IMR-90 (cell line): ENCODE measurements at regions not wholly inside any gene's neighbourhood (a gene's known extent, or its start where the extent isn't known, plus 50 kb on each side); places are given as distances from the start of the nearest gene placed in this dataset.
A peak's percentile ranks its signal among the peaks of the same experiment; 100 is the strongest.

Experiments
- ATAC-seq: fragments of 200-7000 bp; cut with Tn5 transposase; 2 replicates; pipeline ENCODE4 v1.9.1; 2020; ENCODE audit warnings: low read depth, mild to moderate bottlenecking, moderate library complexity
- BruUV-seq: library from RNA; stranded (reverse); fragments of 400-500 nt; replicated peaks from 2 replicates; lab custom pipeline; 2021; lab: Mats Ljungman, UMichigan
- CTCF ChIA-PET: fragments of 300-600 bp; formaldehyde crosslinking; extraction: SDS; loops from one replicate; lab custom pipeline; 2021; ENCODE audit warnings: antibody characterized with exemption; lab: Yijun Ruan, JAX
- POLR2A ChIA-PET: fragments of 300-600 bp; sonication (Branson Sonifier 250); formaldehyde crosslinking; loops from one replicate; lab custom pipeline; 2022; ENCODE audit warnings: antibody characterized with exemption; ENCODE audit not compliant: unreplicated experiment; lab: Charles Lee
- DNase-seq: peaks from one replicate; pipeline ENCODE4 v3.0.0; 2013
- H2AFZ ChIP-seq: replicated peaks from 2 replicates; pipeline ENCODE3; 2013; ENCODE audit warnings: low read length, mild to moderate bottlenecking; ENCODE audit not compliant: poor library complexity
- H2AK5ac ChIP-seq: 2 replicates; pipeline ENCODE4 v1.6.1; 2013; ENCODE audit warnings: low read depth, low read length, inconsistent platforms
- H2AK9ac ChIP-seq: replicated peaks from 2 replicates; pipeline ENCODE3; 2013; ENCODE audit warnings: mild to moderate bottlenecking, low read depth, low read length, moderate library complexity; ENCODE audit not compliant: poor library complexity
- H2BK120ac ChIP-seq: 2 replicates; pipeline ENCODE4 v1.6.1; 2013; ENCODE audit warnings: low read depth, low read length, inconsistent platforms
- H2BK15ac ChIP-seq: 3 replicates; pipeline ENCODE4 v1.6.1; 2013; ENCODE audit warnings: low read depth, low read length, inconsistent platforms
- H2BK20ac ChIP-seq: 2 replicates; pipeline ENCODE4 v1.6.1; 2013; ENCODE audit warnings: low read depth, mild to moderate bottlenecking, inconsistent platforms, low read length, moderate library complexity
- H2BK5ac ChIP-seq: 2 replicates; pipeline ENCODE4 v1.6.1; 2013; ENCODE audit warnings: mild to moderate bottlenecking, low read depth, low read length, inconsistent platforms; ENCODE audit not compliant: poor library complexity, severe bottlenecking
- H3K14ac ChIP-seq: replicated peaks from 2 replicates; pipeline ENCODE4 v1.6.1; 2013; ENCODE audit warnings: low read depth, low read length, inconsistent platforms
- H3K18ac ChIP-seq: 2 replicates; pipeline ENCODE4 v1.6.1; 2013; ENCODE audit warnings: low read depth, low read length, control low read depth
- H3K23ac ChIP-seq: 2 replicates; pipeline ENCODE4 v1.6.1; 2013; ENCODE audit warnings: low read depth, low read length, inconsistent platforms
- H3K27ac ChIP-seq: 2 replicates; pipeline ENCODE4 v1.5.1; 2013; ENCODE audit warnings: mild to moderate bottlenecking, control low read depth, low read length; ENCODE audit not compliant: insufficient read depth
- H3K27me3 ChIP-seq: 2 replicates; pipeline ENCODE4 v1.6.1; 2013; ENCODE audit warnings: low read length; ENCODE audit not compliant: control insufficient read depth, insufficient read depth
- H3K36me3 ChIP-seq: 2 replicates; pipeline ENCODE4 v1.6.1; 2013; ENCODE audit warnings: low read length, mixed read lengths; ENCODE audit not compliant: control insufficient read depth, insufficient read depth
- H3K4ac ChIP-seq: 2 replicates; pipeline ENCODE4 v1.6.1; 2013; ENCODE audit warnings: low read depth, low read length, inconsistent platforms
- H3K4me1 ChIP-seq: 2 replicates; pipeline ENCODE4 v1.6.1; 2013; ENCODE audit warnings: low read length, mixed read lengths; ENCODE audit not compliant: control insufficient read depth, insufficient read depth
- H3K4me2 ChIP-seq: 2 replicates; pipeline ENCODE4 v1.6.1; 2013; ENCODE audit warnings: low read depth, mild to moderate bottlenecking, control low read depth, low read length, moderate library complexity
- H3K4me3 ChIP-seq: 2 replicates; pipeline ENCODE4 v1.5.1; 2013; ENCODE audit warnings: low read depth, mild to moderate bottlenecking, control low read depth, low read length, moderate library complexity; ENCODE audit not compliant: insufficient read depth
- H3K56ac ChIP-seq: 2 replicates; pipeline ENCODE4 v1.6.1; 2013; ENCODE audit warnings: low read length, inconsistent platforms; ENCODE audit not compliant: insufficient read depth; ENCODE audit errors: extremely low read depth
- H3K79me1 ChIP-seq, 2 experiments: 2 replicates each; pipeline ENCODE4 v1.6.1; 2013; ENCODE audit warnings: low read length in 2 of 2, inconsistent platforms in 1 of 2, low read depth in 1 of 2
- H3K9ac ChIP-seq: 2 replicates; pipeline ENCODE4 v1.6.1; 2013; ENCODE audit warnings: low read depth, low read length, control low read depth
- H3K9me1 ChIP-seq: 2 replicates; pipeline ENCODE4 v1.6.1; 2013; ENCODE audit warnings: low read length, inconsistent platforms; ENCODE audit not compliant: insufficient read depth
- H3K9me3 ChIP-seq: 2 replicates; pipeline ENCODE4 v1.6.1; 2013; ENCODE audit warnings: low read length; ENCODE audit not compliant: control insufficient read depth, insufficient read depth
- H4K20me1 ChIP-seq: 2 replicates; pipeline ENCODE4 v1.6.1; 2013; ENCODE audit warnings: low read length, inconsistent platforms; ENCODE audit not compliant: insufficient read depth
- H4K5ac ChIP-seq: 2 replicates; pipeline ENCODE4 v1.6.1; 2013; ENCODE audit warnings: mild to moderate bottlenecking, low read depth, low read length, control low read depth
- H4K8ac ChIP-seq, 2 experiments: 2 replicates each; pipeline ENCODE4 v1.6.1; 2013; ENCODE audit warnings: low read depth in 2 of 2, low read length in 2 of 2, control low read depth in 1 of 2, inconsistent platforms in 1 of 2
- H4K91ac ChIP-seq: 2 replicates; pipeline ENCODE4 v1.6.1; 2013; ENCODE audit warnings: low read depth, low read length, inconsistent platforms; ENCODE audit not compliant: insufficient read depth
- BHLHE40 ChIP-seq: fragments of 150-350 bp; IDR thresholded peaks from 2 replicates; pipeline ENCODE4 v1.6.1; 2016; ENCODE audit warnings: mild to moderate bottlenecking, low read depth, low read length
- CTCF ChIP-seq: conservative IDR thresholded peaks from 2 replicates; pipeline ENCODE4 v1.5.1; 2012; ENCODE audit warnings: mild to moderate bottlenecking, low read depth, low read length, improper control_type of control experiment
- ELK1 ChIP-seq: fragments of 150-350 bp; IDR thresholded peaks from 2 replicates; pipeline ENCODE4 v1.6.1; 2016; ENCODE audit warnings: low read depth, mild to moderate bottlenecking, low read length, moderate library complexity, borderline replicate concordance
- MXI1 ChIP-seq: IDR thresholded peaks from 2 replicates; pipeline ENCODE4 v1.6.1; 2012; ENCODE audit warnings: low read depth, mild to moderate bottlenecking, low read length, moderate library complexity, borderline replicate concordance
- NFE2L2 ChIP-seq: fragments of 150-350 bp; IDR thresholded peaks from 2 replicates; pipeline ENCODE4 v1.6.1; 2016; ENCODE audit warnings: low read depth, mild to moderate bottlenecking, low read length
- RFX5 ChIP-seq: IDR thresholded peaks from 2 replicates; pipeline ENCODE4 v1.8.0; 2012; ENCODE audit warnings: low read depth, mild to moderate bottlenecking, low read length, moderate library complexity
- USF2 ChIP-seq: fragments of 150-350 bp; IDR thresholded peaks from 2 replicates; pipeline ENCODE4 v1.6.1; 2017; ENCODE audit warnings: mild to moderate bottlenecking, antibody characterized with exemption, low read length, low read depth
- WGBS, 2 experiments: methylation state at CpG; one replicate each; pipeline versions ENCODE4 v1.1.5 to v1.1.7; 2013; ENCODE audit warnings: missing lambda C conversion rate in 2 of 2; ENCODE audit not compliant: insufficient read length in 1 of 2; ENCODE audit errors: extremely low coverage in 2 of 2; 5-methylcytosine and 5-hydroxymethylcytosine counted together
- dilution Hi-C: fragments of 300-500 bp; cut with HindIII; formaldehyde crosslinking; loops from one replicate; pipeline ENCODE4 v1.14.3; 2018; ENCODE audit warnings: low sequenced_read_pairs; ENCODE audit not compliant: unreplicated experiment
- in situ Hi-C: fragments of 300-500 bp; cut with MboI; formaldehyde crosslinking; loops from 3 replicates; pipeline ENCODE4 v1.14.3; 2019; ENCODE audit warnings: low sequenced_read_pairs, inconsistent platforms, mixed read lengths
- intact Hi-C: fragments of 100-400 bp; cut with micrococcal nuclease; formaldehyde crosslinking; loops from 2 replicates; pipeline ENCODE4 v1.10.0; 2022

- H3K27ac ChIP-seq, result no peak overlapping the region
- H3K27me3 ChIP-seq, result no peaks in the 10 kb centered on the region
- H4K91ac ChIP-seq, result no peak overlapping the region
- no peaks in the 10 kb centered on the region for H3K9me3 ChIP-seq
- H3K79me1 ChIP-seq, result no peaks in the 10 kb centered on the region
- in situ Hi-C loops (no loop called here), dilution Hi-C loops (no loop called here), intact Hi-C loops (no loop called here)
- ChIA-PET POLR2A (no interaction called here), CTCF (no interaction called here)
- H2BK20ac ChIP-seq, result no peak overlapping the region
- H3K23ac ChIP-seq, result no peak overlapping the region
- no peak overlapping the region for H3K4me3 ChIP-seq
- TF ChIP-seq CTCF (0 out of 2 replicates have a peak, but pooled peaks have one; percentile 25), BHLHE40 (no peak), RFX5 (no peak), ELK1 (no peak), USF2 (no peak), NFE2L2 (no peak), MXI1 (no peak)
- no peak overlapping the region for H3K4ac ChIP-seq
- H3K9me1 ChIP-seq, result no peaks in the 10 kb centered on the region
- no peak for ATAC-seq
- BruUV-seq, result no TSS peak
- H3K9ac ChIP-seq, result no peak overlapping the region
- H4K8ac ChIP-seq, result no peak overlapping the region
- H2BK15ac ChIP-seq, result no peak overlapping the region
- no peak overlapping the region for H2AFZ ChIP-seq
- no peaks in the 10 kb centered on the region for H3K4me1 ChIP-seq
- no CpG with 5 or more reads among the region's 3 CpGs for WGBS, 2 experiments
- no peak overlapping the region for H3K14ac ChIP-seq
- no peaks in the 10 kb centered on the region for H3K36me3 ChIP-seq
- no peak overlapping the region for H2BK5ac ChIP-seq
- no peak overlapping the region for H3K56ac ChIP-seq
- no peaks in the 10 kb centered on the region for H4K20me1 ChIP-seq
- H2AK9ac ChIP-seq, result no peak overlapping the region
- no peak overlapping the region for H3K4me2 ChIP-seq
- H4K5ac ChIP-seq, result no peak overlapping the region
- H2BK120ac ChIP-seq, result no peak overlapping the region
- no peak overlapping the region for H2AK5ac ChIP-seq
- DNase-seq, result no peak
- H3K18ac ChIP-seq, result no peak overlapping the region
Observed at GRCh38 chr5:99169309-99169708, 240.5 kb upstream of the CHD1 start.
